Esophagus muscularis mucosa (tissue), 4 donors: ENCODE measurements at regions not wholly inside any gene's neighbourhood (a gene's known extent, or its start where the extent isn't known, plus 50 kb on each side); places are given as distances from the start of the nearest gene placed in this dataset.

ENCODE experiments used
- DNase-seq: peaks from one replicate; pipeline ENCODE4 v3.0.0-alpha.2; 2017; ENCODE audit errors: extremely low spot score
- H3K27ac ChIP-seq, 4 donors: fragments of 200-600 bp; sonication (generic); replicated peaks in 1 of 4; 1 replicate in 3 of 4; 2 replicates in 1 of 4; pipeline ENCODE4 v1.5.1; 2016 to 2019; ENCODE audit warnings: mild to moderate bottlenecking in 1 of 4
- H3K27me3 ChIP-seq, 4 donors: fragments of 200-600 bp; sonication (generic); one replicate each; pipeline versions ENCODE4 v1.5.1 to v1.6.0; 2016 to 2019
- H3K36me3 ChIP-seq, 4 donors: fragments of 200-600 bp; sonication (generic); one replicate each; pipeline ENCODE4 v1.5.1; 2016 to 2019
- H3K4me1 ChIP-seq, 4 donors: fragments of 200-600 bp; sonication (generic); one replicate each; pipeline ENCODE4 v1.5.1; 2016 to 2019
- H3K4me3 ChIP-seq, 4 donors: fragments of 200-600 bp; sonication (generic); 1 replicate in 2 of 4; 2 replicates in 2 of 4; pipeline ENCODE4 v1.5.1; 2016 to 2019; ENCODE audit warnings: mild to moderate bottlenecking in 4 of 4, moderate library complexity in 1 of 4
- H3K9me3 ChIP-seq, 4 donors: fragments of 200-600 bp; sonication (generic); 1 replicate in 3 of 4; 2 replicates in 1 of 4; pipeline ENCODE4 v1.5.1; 2016 to 2019
- CTCF ChIP-seq, 3 experiments: fragments of 200-600 bp in 2 of 3; fragments of 450-650 bp in 1 of 3; sonication (generic) in 2 of 3; IDR thresholded peaks; one replicate each; pipeline ENCODE4 v1.5.1; 2017 to 2019; ENCODE audit warnings: antibody characterized with exemption in 3 of 3, mild to moderate bottlenecking in 2 of 3, moderate library complexity in 1 of 3
- EP300 ChIP-seq: sonication (generic); formaldehyde crosslinking; IDR thresholded peaks from one replicate; pipeline ENCODE4 v1.6.1; 2017; ENCODE audit warnings: antibody characterized with exemption
- POLR2A ChIP-seq: fragments of 450-650 bp; IDR thresholded peaks from one replicate; pipeline ENCODE4 v1.6.1; 2017; ENCODE audit warnings: antibody characterized with exemption, moderate library complexity, mild to moderate bottlenecking, low read depth
- POLR2AphosphoS5 ChIP-seq, 2 donors: sonication (generic); formaldehyde crosslinking; IDR thresholded peaks; one replicate each; pipeline ENCODE4 v1.6.1; 2017; ENCODE audit warnings: antibody characterized with exemption in 2 of 2
- WGBS: methylation state at CpG from one replicate; pipeline ENCODE4 v1.1.5; 2018; 5-methylcytosine and 5-hydroxymethylcytosine counted together
- intact Hi-C: fragments of 100-400 bp; cut with DNase I; formaldehyde crosslinking; loops from one replicate; pipeline ENCODE4 v1.15.1; 2023

GRCh38 chr13:34017231-34017630, 199.3 kb downstream of the RFC3 start:
- H3K27ac ChIP-seq, result no peak overlapping the region
- H3K9me3 ChIP-seq, result peaks cover 0 to 5% (median 1%) of the 10 kb centered on the region in 4 donors
- no peaks in the 10 kb centered on the region for H3K36me3 ChIP-seq
- TF ChIP-seq EP300 (no peak), POLR2A (no peak), CTCF (IDR thresholded peaks at IDR 0.05) (no peak), POLR2AphosphoS5 (IDR thresholded peaks at IDR 0.05) (no peak)
- no peak overlapping the region for H3K4me3 ChIP-seq
- 67% methylated on average over 4 of the region's 4 CpGs for WGBS
- H3K4me1 ChIP-seq, result no peaks in the 10 kb centered on the region
- intact Hi-C loops, result no loop called here
- no peaks in the 10 kb centered on the region for H3K27me3 ChIP-seq
- no peak for DNase-seq

- H3K27me3 ChIP-seq, result no peaks in the 10 kb centered on the region
- TF ChIP-seq CTCF (IDR thresholded peaks at IDR 0.05) (no peak), POLR2AphosphoS5 (IDR thresholded peaks at IDR 0.05) (no peak), EP300 (no peak), POLR2A (no peak)
- H3K4me3 ChIP-seq, result no peak overlapping the region
- H3K27ac ChIP-seq, result no peak overlapping the region
- no peaks in the 10 kb centered on the region for H3K4me1 ChIP-seq
- 68% methylated on average over 6 of the region's 6 CpGs for WGBS
- intact Hi-C loops, result no loop called here
- DNase-seq, result no peak
- H3K9me3 ChIP-seq, result peaks cover 0 to 5% (median 2%) of the 10 kb centered on the region in 4 donors
- no peaks in the 10 kb centered on the region for H3K36me3 ChIP-seq
These were observed 201.9 kb downstream of the RFC3 start for GRCh38 chr13:34019870-34020269.

GRCh38 chr13:34020388-34020787, 202.4 kb downstream of the RFC3 start:
- no peak for DNase-seq
- H3K4me3 ChIP-seq, result no peak overlapping the region
- no peak overlapping the region for H3K27ac ChIP-seq
- no peaks in the 10 kb centered on the region for H3K27me3 ChIP-seq
- H3K36me3 ChIP-seq, result no peaks in the 10 kb centered on the region
- no peak for TF ChIP-seq POLR2AphosphoS5 (IDR thresholded peaks at IDR 0.05)
- no peak for TF ChIP-seq CTCF (IDR thresholded peaks at IDR 0.05)
- TF ChIP-seq EP300, result no peak
- TF ChIP-seq POLR2A, result no peak
- intact Hi-C loops, result no loop called here
- H3K9me3 ChIP-seq, result peaks cover 0 to 5% (median 2%) of the 10 kb centered on the region in 4 donors
- no peaks in the 10 kb centered on the region for H3K4me1 ChIP-seq
- 74% methylated on average over 3 of the region's 3 CpGs for WGBS

GRCh38 chr13:34021619-34022018, 203.7 kb downstream of the RFC3 start:
- no peak overlapping the region for H3K27ac ChIP-seq
- H3K36me3 ChIP-seq, result no peaks in the 10 kb centered on the region
- no peak for TF ChIP-seq POLR2AphosphoS5 (IDR thresholded peaks at IDR 0.05)
- TF ChIP-seq POLR2A, result no peak
- no peak for TF ChIP-seq CTCF (IDR thresholded peaks at IDR 0.05)
- no peak for TF ChIP-seq EP300
- H3K27me3 ChIP-seq, result no peaks in the 10 kb centered on the region
- no peak overlapping the region for H3K4me3 ChIP-seq
- H3K9me3 ChIP-seq, result peaks cover 0 to 5% (median 2%) of the 10 kb centered on the region in 4 donors
- no peak for DNase-seq
- intact Hi-C loops, result no loop called here
- H3K4me1 ChIP-seq, result no peaks in the 10 kb centered on the region

DNA sequence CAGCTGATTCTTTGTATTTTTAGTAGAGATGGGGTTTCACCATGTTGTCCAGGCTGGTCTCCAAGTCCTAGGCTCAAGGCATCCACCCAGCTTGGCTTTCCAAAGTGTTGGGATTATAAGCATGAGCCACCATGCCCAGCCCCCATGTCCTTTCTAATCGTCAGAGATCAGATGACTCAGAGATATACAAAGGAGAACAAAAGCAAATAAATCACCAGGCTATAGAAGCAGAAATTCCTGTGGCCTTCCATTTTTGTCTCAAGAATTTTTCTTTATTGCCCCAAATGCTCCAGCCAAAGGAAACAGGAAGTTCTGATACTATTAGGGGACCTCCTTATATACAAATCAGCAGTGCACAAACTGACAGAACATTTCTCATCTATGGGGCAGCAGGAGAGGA, 207.8 kb downstream of the RFC3 start:
- Histone ChIP-seq H3K4me3 (no peak overlapping the region), H3K36me3 (no peaks in the 10 kb centered on the region), H3K4me1 (no peaks in the 10 kb centered on the region), H3K27ac (no peak overlapping the region), H3K27me3 (no peaks in the 10 kb centered on the region), H3K9me3 (peaks cover 0 to 10% (median 4%) of the 10 kb centered on the region in 4 donors)
- WGBS, result 71% methylated on average over 1 of the region's 1 CpG
- intact Hi-C loops, result no loop called here
- TF ChIP-seq POLR2AphosphoS5 (IDR thresholded peaks at IDR 0.05), result no peak
- no peak for TF ChIP-seq EP300
- no peak for TF ChIP-seq CTCF (IDR thresholded peaks at IDR 0.05)
- no peak for TF ChIP-seq POLR2A
- no peak for DNase-seq
